Nucleus accumbens (tissue), 56 donors: ENCODE measurements at regions not wholly inside any gene's neighbourhood (a gene's known extent, or its start where the extent isn't known, plus 50 kb on each side); places are given as distances from the start of the nearest gene placed in this dataset.
A peak's percentile ranks its signal among the peaks of the same experiment; 100 is the strongest.
"Not testable (repeated sequence)": the region's sequence is repeated elsewhere in the genome, so short reads cannot be mapped to it uniquely, and the experiment has no call there.

Experiments
- DNase-seq, 56 donors: peaks; one replicate each; lab custom pipeline; 2025; lab: John Stamatoyannopoulos, UW

GRCh38 chr2:239868556-239869181 lies 156.5 kb downstream of the NDUFA10 start:
- DNase-seq: no peak

- DNase-seq: no peak
These were observed 158.4 kb downstream of the NDUFA10 start for GRCh38 chr2:239866778-239867177.

GRCh38 chr2:239866350-239866749 lies 158.8 kb downstream of the NDUFA10 start:
- no peak for DNase-seq

- not testable (repeated sequence) for DNase-seq
These were observed 159.3 kb downstream of the NDUFA10 start for GRCh38 chr2:239865856-239866255.

GRCh38 chr2:239865059-239865639 lies 160.0 kb downstream of the NDUFA10 start:
- no peak for DNase-seq

- no peak for DNase-seq
These were observed 160.7 kb downstream of the NDUFA10 start for GRCh38 chr2:239864247-239865058.

GRCh38 chr2:239862613-239863012 lies 162.5 kb downstream of the NDUFA10 start:
- DNase-seq: no peak

- DNase-seq: peak in 17 of 56 donors; percentile 3 to 51 (median 12)
These were observed 167.0 kb downstream of the NDUFA10 start for GRCh38 chr2:239858179-239858578.

GRCh38 chr2:239857591-239857990 lies 167.6 kb downstream of the NDUFA10 start:
- DNase-seq: no peak

GRCh38 chr2:239856620-239857285 lies 168.4 kb downstream of the NDUFA10 start:
- no peak for DNase-seq

- no peak for DNase-seq
These were observed 169.1 kb downstream of the NDUFA10 start for GRCh38 chr2:239855863-239856587.

- no peak for DNase-seq
These were observed 170.5 kb downstream of the NDUFA10 start for GRCh38 chr2:239854596-239854995.

- DNase-seq: no peak
These were observed 171.3 kb downstream of the NDUFA10 start for GRCh38 chr2:239853706-239854327.

- no peak for DNase-seq
These were observed 172.0 kb downstream of the NDUFA10 start for GRCh38 chr2:239853121-239853520.

- DNase-seq: no peak
These were observed 172.9 kb downstream of the NDUFA10 start for GRCh38 chr2:239852272-239852671.

GRCh38 chr2:239846789-239847676 lies 178.1 kb downstream of the NDUFA10 start:
- no peak for DNase-seq

- DNase-seq: no peak
These were observed 179.2 kb downstream of the NDUFA10 start for GRCh38 chr2:239845968-239846367.

GRCh38 chr2:239839306-239839705 lies 185.8 kb downstream of the NDUFA10 start:
- no peak for DNase-seq
